Left lung (tissue), 4 donors: ENCODE measurements at regions not wholly inside any gene's neighbourhood (a gene's known extent, or its start where the extent isn't known, plus 50 kb on each side); places are given as distances from the start of the nearest gene placed in this dataset.

Experiments used
- ATAC-seq: fragments of 200-7000 bp; cut with Tn5 transposase; one replicate; pipeline ENCODE4 v1.9.1; 2020; ENCODE audit warnings: moderate library complexity
- DNase-seq, 4 donors: peaks; one replicate each; pipeline ENCODE4 v3.0.0-alpha.2; 2013 to 2020
- H3K27ac ChIP-seq, 2 donors: fragments of 200-600 bp; sonication (generic) in 1 of 2; one replicate each; pipeline versions ENCODE4 v1.5.0 to v1.8.0; 2020 to 2021
- H3K27me3 ChIP-seq, 2 donors: fragments of 200-600 bp; sonication (generic) in 1 of 2; one replicate each; pipeline versions ENCODE4 v1.5.0 to v1.8.0; 2020 to 2021
- H3K36me3 ChIP-seq, 2 donors: fragments of 200-600 bp; sonication (generic) in 1 of 2; one replicate each; pipeline versions ENCODE4 v1.5.0 to v1.8.0; 2020 to 2021
- H3K4me1 ChIP-seq, 2 donors: fragments of 200-600 bp; one replicate each; pipeline ENCODE4 v1.8.0; 2021
- H3K4me3 ChIP-seq, 2 donors: fragments of 200-600 bp; sonication (generic) in 1 of 2; one replicate each; pipeline versions ENCODE4 v1.5.0 to v1.8.0; 2020 to 2021; ENCODE audit warnings: mild to moderate bottlenecking in 1 of 2
- H3K9me3 ChIP-seq, 2 donors: fragments of 200-600 bp; sonication (generic) in 1 of 2; one replicate each; pipeline versions ENCODE4 v1.5.0 to v1.8.0; 2020 to 2021
- intact Hi-C, 2 donors: fragments of 100-400 bp; cut with DNase I; formaldehyde crosslinking; loops; one replicate each; pipeline versions ENCODE4 v1.11.2 to v1.14.2; 2022
- TF ChIP-seq, protein P1 (sequence below), 2 donors: fragments of 200-600 bp; sonication (generic) in 1 of 2; IDR thresholded peaks; one replicate each; pipeline versions ENCODE4 v1.5.0 to v1.8.0; 2021; ENCODE audit warnings: antibody characterized with exemption in 2 of 2
- donor health status: DM: no; HTN: yes; CAD: no.
- donor health status: DM: no; HTN: no; CAD: no.

DNA sequence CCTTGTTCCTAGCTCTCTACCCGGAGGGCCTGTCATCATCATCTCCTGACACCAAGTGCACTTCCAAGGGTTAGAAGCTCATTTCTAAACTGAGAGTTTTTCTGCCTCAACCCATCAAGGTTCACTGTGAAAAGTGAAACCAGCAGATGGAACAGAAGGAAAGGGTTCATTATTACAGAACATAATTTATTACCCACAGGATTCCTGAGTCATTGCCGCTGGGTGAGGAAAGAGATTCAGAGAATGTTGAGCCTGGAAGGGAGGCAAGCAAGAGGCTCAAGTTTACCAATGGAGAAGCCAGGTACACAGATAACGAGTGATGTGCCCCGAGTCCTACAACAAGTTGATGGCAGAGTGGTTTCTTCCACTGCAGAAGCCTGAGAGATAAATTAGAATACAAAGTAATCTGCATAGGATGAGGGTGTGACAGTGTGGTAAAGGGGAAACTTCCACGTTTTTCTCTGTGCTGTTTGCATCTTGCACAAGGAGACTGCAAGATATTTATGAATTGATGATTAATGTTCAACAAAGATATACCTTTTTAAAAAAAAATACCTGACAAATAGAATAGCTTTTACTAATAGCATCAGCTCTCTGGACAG, 80.5 kb upstream of the SETMAR start:
- Histone ChIP-seq H3K4me1 (no peaks in the 10 kb centered on the region), H3K36me3 (no peaks in the 10 kb centered on the region), H3K27ac (no peak overlapping the region), H3K9me3 (no peaks in the 10 kb centered on the region), H3K4me3 (no peak overlapping the region), H3K27me3 (no peaks in the 10 kb centered on the region)
- TF ChIP-seq, protein P1, sequence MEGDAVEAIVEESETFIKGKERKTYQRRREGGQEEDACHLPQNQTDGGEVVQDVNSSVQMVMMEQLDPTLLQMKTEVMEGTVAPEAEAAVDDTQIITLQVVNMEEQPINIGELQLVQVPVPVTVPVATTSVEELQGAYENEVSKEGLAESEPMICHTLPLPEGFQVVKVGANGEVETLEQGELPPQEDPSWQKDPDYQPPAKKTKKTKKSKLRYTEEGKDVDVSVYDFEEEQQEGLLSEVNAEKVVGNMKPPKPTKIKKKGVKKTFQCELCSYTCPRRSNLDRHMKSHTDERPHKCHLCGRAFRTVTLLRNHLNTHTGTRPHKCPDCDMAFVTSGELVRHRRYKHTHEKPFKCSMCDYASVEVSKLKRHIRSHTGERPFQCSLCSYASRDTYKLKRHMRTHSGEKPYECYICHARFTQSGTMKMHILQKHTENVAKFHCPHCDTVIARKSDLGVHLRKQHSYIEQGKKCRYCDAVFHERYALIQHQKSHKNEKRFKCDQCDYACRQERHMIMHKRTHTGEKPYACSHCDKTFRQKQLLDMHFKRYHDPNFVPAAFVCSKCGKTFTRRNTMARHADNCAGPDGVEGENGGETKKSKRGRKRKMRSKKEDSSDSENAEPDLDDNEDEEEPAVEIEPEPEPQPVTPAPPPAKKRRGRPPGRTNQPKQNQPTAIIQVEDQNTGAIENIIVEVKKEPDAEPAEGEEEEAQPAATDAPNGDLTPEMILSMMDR (IDR thresholded peaks at IDR 0.05): no peak
- ATAC-seq (no peak), DNase-seq (no peak)
- intact Hi-C loops: no loop called here

GRCh38 chr3:4223777-4224176, 79.4 kb upstream of the SETMAR start:
- ATAC-seq: no peak
- intact Hi-C loops: no loop called here
- no peaks in the 10 kb centered on the region for H3K4me1 ChIP-seq
- no peaks in the 10 kb centered on the region for H3K27me3 ChIP-seq
- no peak overlapping the region for H3K27ac ChIP-seq
- H3K9me3 ChIP-seq: no peaks in the 10 kb centered on the region
- TF ChIP-seq, protein P1 (IDR thresholded peaks at IDR 0.05): no peak
- no peaks in the 10 kb centered on the region for H3K36me3 ChIP-seq
- no peak for DNase-seq
- H3K4me3 ChIP-seq: no peak overlapping the region

DNA sequence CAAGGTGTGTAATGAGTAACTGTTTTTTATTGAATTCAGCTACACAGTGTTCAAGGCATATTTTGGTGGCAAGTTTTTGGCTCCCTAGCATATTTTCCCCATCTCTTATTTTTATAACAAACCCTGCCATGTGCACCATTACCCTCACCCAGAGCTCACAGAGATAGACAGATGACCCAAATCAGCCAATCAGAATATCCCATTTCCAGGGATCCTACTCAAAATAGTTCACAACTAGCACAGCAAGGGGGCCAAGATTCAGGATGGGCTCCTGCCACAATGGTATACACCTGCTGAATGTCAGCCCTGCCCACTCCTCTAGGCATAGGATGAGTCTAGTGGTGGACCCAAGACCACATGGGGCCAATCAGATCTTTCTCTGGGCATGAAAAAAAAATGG, 78.8 kb upstream of the SETMAR start:
- H3K9me3 ChIP-seq: no peaks in the 10 kb centered on the region
- intact Hi-C loops: no loop called here
- no peaks in the 10 kb centered on the region for H3K36me3 ChIP-seq
- H3K27me3 ChIP-seq: no peaks in the 10 kb centered on the region
- no peak for ATAC-seq
- no peaks in the 10 kb centered on the region for H3K4me1 ChIP-seq
- no peak overlapping the region for H3K27ac ChIP-seq
- TF ChIP-seq, protein P1 (IDR thresholded peaks at IDR 0.05): no peak
- H3K4me3 ChIP-seq: no peak overlapping the region
- DNase-seq: no peak

GRCh38 chr3:4225005-4225471, 78.1 kb upstream of the SETMAR start:
- intact Hi-C loops: no loop called here
- Histone ChIP-seq H3K27ac (no peak overlapping the region), H3K4me3 (no peak overlapping the region), H3K9me3 (no peaks in the 10 kb centered on the region), H3K27me3 (no peaks in the 10 kb centered on the region), H3K36me3 (no peaks in the 10 kb centered on the region), H3K4me1 (no peaks in the 10 kb centered on the region)
- TF ChIP-seq, protein P1 (IDR thresholded peaks at IDR 0.05): no peak
- ATAC-seq: no peak
- no peak for DNase-seq

DNA sequence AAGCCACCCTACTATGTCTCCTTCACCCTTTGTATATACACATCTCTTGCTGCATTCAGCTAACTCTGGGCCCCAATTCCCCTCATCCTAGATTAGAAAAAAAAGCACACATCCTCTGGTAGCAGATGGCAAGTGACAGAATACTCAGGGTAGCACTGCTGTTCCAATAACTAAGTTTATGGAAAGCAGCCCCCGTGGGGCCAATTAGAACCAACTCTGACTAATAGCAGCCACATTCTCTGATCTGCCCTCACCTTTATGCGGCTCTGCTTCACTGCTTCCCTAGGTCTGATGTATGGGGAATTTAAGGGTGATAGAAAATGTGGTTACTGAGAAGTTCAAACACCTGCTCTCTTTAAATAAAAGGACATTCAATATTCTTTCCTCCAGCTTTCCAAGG, 74.9 kb upstream of the SETMAR start:
- H3K27me3 ChIP-seq: no peaks in the 10 kb centered on the region
- intact Hi-C loops: no loop called here
- TF ChIP-seq, protein P1 (IDR thresholded peaks at IDR 0.05): no peak

More for the DNA sequence above, 74.9 kb upstream of the SETMAR start:
- no peaks in the 10 kb centered on the region for H3K9me3 ChIP-seq
- H3K36me3 ChIP-seq: no peaks in the 10 kb centered on the region
- DNase-seq (no peak), ATAC-seq (no peak)
- H3K27ac ChIP-seq: no peak overlapping the region
- no peak overlapping the region for H3K4me3 ChIP-seq
- no peaks in the 10 kb centered on the region for H3K4me1 ChIP-seq
